HepG2 (cell line): ENCODE measurements at regions not wholly inside any gene's neighbourhood (a gene's known extent, or its start where the extent isn't known, plus 50 kb on each side); places are given as distances from the start of the nearest gene placed in this dataset.

Experiments used
- ATAC-seq: fragments of 200-7000 bp; cut with Tn5 transposase; 3 replicates; pipeline ENCODE4 v1.9.1; 2020; ENCODE audit warnings: mild to moderate bottlenecking, moderate library complexity
- BruUV-seq: library from RNA; stranded (reverse); fragments of 400-500 nt; replicated peaks from 2 replicates; lab custom pipeline; 2021; lab: Mats Ljungman, UMichigan
- CTCF ChIA-PET: fragments of 300-600 bp; formaldehyde crosslinking; extraction: SDS; loops from one replicate; lab custom pipeline; 2021; ENCODE audit warnings: low total read pairs, inconsistent platforms, low intra/inter-chr PET ratio; lab: Yijun Ruan, JAX
- POLR2A ChIA-PET: fragments of 350-600 bp; sonication (Branson Sonifier 250); formaldehyde crosslinking; loops from one replicate; lab custom pipeline; 2020; ENCODE audit warnings: antibody characterized with exemption, inconsistent platforms; lab: Yijun Ruan, JAX
- DNase-seq: peaks from one replicate; pipeline ENCODE4 v3.0.0-alpha.2; 2015; ENCODE audit warnings: low spot score
- FAIRE-seq: peaks from 3 replicates; lab custom pipeline; 2011; peaks lifted over from hg19 to GRCh38; lab: Jason Lieb, UNC
- H2AFZ ChIP-seq: one replicate; pipeline ENCODE4 v1.6.1; 2011; ENCODE audit warnings: low read length, inconsistent platforms
- H3K27ac ChIP-seq: fragments of 300-600 bp; 3 replicates; pipeline ENCODE4 v1.8.0; 2011; ENCODE audit warnings: mixed run types, mild to moderate bottlenecking, mixed read lengths, low read length, inconsistent platforms; ENCODE audit not compliant: insufficient read depth; ENCODE audit errors: extremely low read length
- H3K27me3 ChIP-seq, 2 experiments: fragments of 200-600 bp in 1 of 2; 2 replicates in 1 of 2; 3 replicates in 1 of 2; pipeline versions ENCODE4 v1.6.0 to v1.8.0; 2011; ENCODE audit warnings: low read length in 2 of 2, mild to moderate bottlenecking in 2 of 2, moderate library complexity in 2 of 2, inconsistent platforms in 1 of 2; ENCODE audit not compliant: insufficient read depth in 2 of 2, control insufficient read depth in 1 of 2
- H3K36me3 ChIP-seq, 2 experiments: fragments of 200-600 bp in 1 of 2; replicated peaks in 1 of 2; 2 replicates in 1 of 2; 3 replicates in 1 of 2; pipeline versions ENCODE4 v1.5.1 to v1.8.0; 2011; ENCODE audit warnings: low read length in 2 of 2, inconsistent platforms in 1 of 2; ENCODE audit not compliant: insufficient read depth in 2 of 2, control insufficient read depth in 1 of 2
- H3K4me1 ChIP-seq: 2 replicates; pipeline ENCODE4 v1.5.1; 2012; ENCODE audit warnings: low read length, inconsistent platforms; ENCODE audit not compliant: insufficient read depth
- H3K4me2 ChIP-seq: 2 replicates; pipeline ENCODE4 v1.6.0; 2011; ENCODE audit warnings: low read depth, low read length, inconsistent platforms
- H3K4me3 ChIP-seq, 3 experiments: fragments of 200-600 bp in 1 of 3; sonication (generic), shearing (Covaris generic) in 1 of 3; replicated peaks in 1 of 3; 2 replicates each; pipeline ENCODE4 v1.5.1; 2011 to 2016; ENCODE audit warnings: low read length in 3 of 3, inconsistent platforms in 2 of 3, low read depth in 2 of 3, mild to moderate bottlenecking in 2 of 3, control low read depth in 1 of 3, mixed read lengths in 1 of 3; ENCODE audit not compliant: insufficient read depth in 1 of 3
- H3K79me2 ChIP-seq: one replicate; pipeline ENCODE4 v1.6.1; 2011; ENCODE audit warnings: low read length, inconsistent platforms; ENCODE audit not compliant: insufficient read depth
- H3K9ac ChIP-seq: 2 replicates; pipeline ENCODE4 v1.6.0; 2011; ENCODE audit warnings: mild to moderate bottlenecking, low read depth, low read length, inconsistent platforms; ENCODE audit not compliant: insufficient read depth
- H3K9me3 ChIP-seq: 2 replicates; pipeline ENCODE4 v1.5.1; 2012; ENCODE audit warnings: mild to moderate bottlenecking, low read length
- H4K20me1 ChIP-seq: 2 replicates; pipeline ENCODE4 v1.6.0; 2011; ENCODE audit warnings: inconsistent platforms, mild to moderate bottlenecking, low read length, moderate library complexity; ENCODE audit not compliant: insufficient read depth
- CREB1 ChIP-seq, 2 experiments: fragments of 450-650 bp in 1 of 2; IDR thresholded peaks; 2 replicates each; pipeline ENCODE4 v1.6.1; 2016 to 2017; ENCODE audit warnings: control low read depth in 1 of 2, mild to moderate bottlenecking in 1 of 2, missing compliant biosample characterization in 1 of 2, missing genetic modification characterization in 1 of 2
- WIZ ChIP-seq: sonication (generic); formaldehyde crosslinking; IDR thresholded peaks from 2 replicates; pipeline ENCODE4 v1.5.1; 2020; ENCODE audit warnings: mild to moderate bottlenecking, missing genetic modification reagents
- WGBS: methylation state at CpG from one replicate; pipeline ENCODE4 v1.1.6; 2017; ENCODE audit warnings: low lambda C conversion rate; 5-methylcytosine and 5-hydroxymethylcytosine counted together
- in situ Hi-C: cut with HindIII; loops from 2 replicates; pipeline ENCODE4 v1.10.0; 2017; ENCODE audit warnings: low pct_unique_long_range_greater_than_20kb; ENCODE audit not compliant: extremely low pct_ligation_motif_present
- intact Hi-C: fragments of 100-400 bp; cut with micrococcal nuclease; formaldehyde crosslinking; loops from one replicate; pipeline ENCODE4 v1.10.0; 2022; ENCODE audit not compliant: unreplicated experiment
- TF ChIP-seq, protein P1 (sequence below): IDR thresholded peaks from 2 replicates; pipeline ENCODE4 v1.6.1; 2012; ENCODE audit warnings: low read depth, low read length, improper control_type of control experiment
- TF ChIP-seq, protein P2 (sequence below): fragments of 450-650 bp; IDR thresholded peaks from 2 replicates; pipeline ENCODE4 v1.6.1; 2016

DNA sequence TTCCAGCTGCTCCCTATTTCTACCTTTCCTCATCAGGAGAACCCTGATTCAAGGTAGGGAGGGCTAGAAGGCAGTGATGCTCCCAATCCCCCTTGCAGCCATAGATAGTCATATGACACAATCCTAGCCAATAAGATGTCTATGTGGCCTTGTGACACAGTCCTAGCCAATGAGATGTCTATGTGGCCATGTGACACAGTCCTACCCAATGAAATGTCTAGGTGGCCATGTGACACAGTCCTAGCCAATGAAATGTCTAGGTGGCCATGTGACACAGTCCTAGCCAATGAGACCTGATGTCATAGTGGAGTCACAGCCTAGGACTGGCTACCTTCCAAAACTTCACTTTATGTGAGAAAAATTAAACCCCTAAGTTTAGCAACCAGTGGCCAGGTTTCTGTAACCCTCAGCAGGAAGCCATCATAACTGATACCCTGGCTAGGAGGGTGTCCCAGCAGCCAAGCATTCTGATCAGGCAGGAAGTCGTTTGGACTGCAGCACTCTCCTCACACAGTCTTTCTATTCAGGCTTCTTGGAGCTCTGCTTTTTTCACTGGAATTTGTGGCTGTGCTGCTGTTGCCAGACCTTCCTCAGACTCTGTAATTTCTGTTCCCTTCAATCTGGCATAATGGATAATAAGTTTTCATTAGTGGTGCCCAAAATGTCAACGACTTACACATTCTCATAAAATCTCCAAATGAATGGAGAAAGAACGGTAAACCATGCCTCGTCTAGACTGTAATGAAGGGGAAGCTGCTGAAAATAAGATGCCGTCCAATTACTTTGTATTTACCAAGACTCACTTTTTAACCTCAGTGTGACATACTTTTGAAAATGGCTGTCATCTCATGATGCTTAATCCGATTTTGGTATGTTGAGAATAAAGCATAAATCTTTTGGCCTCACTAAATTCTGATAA lies 165.0 kb upstream of the NCKAP5 start:
- TF ChIP-seq WIZ (CRISPR knock-in tag) (no peak), CREB1 (IDR thresholded peaks at IDR 0.05) (peak; percentile 25; the same call in 1 of the 2 replicates), CREB1 (CRISPR knock-in tag; IDR thresholded peaks at IDR 0.05) (no peak)
- TF ChIP-seq, protein P1, sequence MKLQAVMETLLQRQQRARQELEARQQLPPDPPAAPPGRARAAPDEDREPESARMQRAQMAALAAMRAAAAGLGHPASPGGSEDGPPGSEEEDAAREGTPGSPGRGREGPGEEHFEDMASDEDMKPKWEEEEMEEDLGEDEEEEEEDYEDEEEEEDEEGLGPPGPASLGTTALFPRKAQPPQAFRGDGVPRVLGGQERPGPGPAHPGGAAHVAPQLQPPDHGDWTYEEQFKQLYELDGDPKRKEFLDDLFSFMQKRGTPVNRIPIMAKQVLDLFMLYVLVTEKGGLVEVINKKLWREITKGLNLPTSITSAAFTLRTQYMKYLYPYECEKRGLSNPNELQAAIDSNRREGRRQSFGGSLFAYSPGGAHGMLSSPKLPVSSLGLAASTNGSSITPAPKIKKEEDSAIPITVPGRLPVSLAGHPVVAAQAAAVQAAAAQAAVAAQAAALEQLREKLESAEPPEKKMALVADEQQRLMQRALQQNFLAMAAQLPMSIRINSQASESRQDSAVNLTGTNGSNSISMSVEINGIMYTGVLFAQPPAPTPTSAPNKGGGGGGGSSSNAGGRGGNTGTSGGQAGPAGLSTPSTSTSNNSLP, result no peak
- TF ChIP-seq, protein P2, sequence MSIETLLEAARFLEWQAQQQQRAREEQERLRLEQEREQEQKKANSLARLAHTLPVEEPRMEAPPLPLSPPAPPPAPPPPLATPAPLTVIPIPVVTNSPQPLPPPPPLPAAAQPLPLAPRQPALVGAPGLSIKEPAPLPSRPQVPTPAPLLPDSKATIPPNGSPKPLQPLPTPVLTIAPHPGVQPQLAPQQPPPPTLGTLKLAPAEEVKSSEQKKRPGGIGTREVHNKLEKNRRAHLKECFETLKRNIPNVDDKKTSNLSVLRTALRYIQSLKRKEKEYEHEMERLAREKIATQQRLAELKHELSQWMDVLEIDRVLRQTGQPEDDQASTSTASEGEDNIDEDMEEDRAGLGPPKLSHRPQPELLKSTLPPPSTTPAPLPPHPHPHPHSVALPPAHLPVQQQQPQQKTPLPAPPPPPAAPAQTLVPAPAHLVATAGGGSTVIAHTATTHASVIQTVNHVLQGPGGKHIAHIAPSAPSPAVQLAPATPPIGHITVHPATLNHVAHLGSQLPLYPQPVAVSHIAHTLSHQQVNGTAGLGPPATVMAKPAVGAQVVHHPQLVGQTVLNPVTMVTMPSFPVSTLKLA, result peak; percentile 46; the same call in 1 of the 2 replicates
- TF ChIP-seq, all 625 proteins: peak for 2
- ChIA-PET POLR2A (no interaction called here), CTCF (no interaction called here)
- Histone ChIP-seq H3K4me1 (no peaks in the 10 kb centered on the region), H4K20me1 (no peaks in the 10 kb centered on the region), H3K27me3 (no peaks in the 10 kb centered on the region; a peak in 1 of 5 replicates), H3K36me3 (no peaks in the 10 kb centered on the region), H3K4me2 (no peak overlapping the region), H3K79me2 (no peaks in the 10 kb centered on the region), H3K27ac (no peak overlapping the region), H3K9ac (no peak overlapping the region), H3K9me3 (0 out of 2 replicates have a peak, but pooled peaks cover 8% of the 10 kb centered on the region), H2AFZ (no peak overlapping the region), H3K4me3 (no peak overlapping the region)
- FAIRE-seq (no peak), DNase-seq (no peak), ATAC-seq (no peak)
- BruUV-seq, result no TSS peak
- intact Hi-C loops, result no loop called here
- 13% methylated on average over 6 of the region's 6 CpGs for WGBS
- in situ Hi-C loops, result no loop called here
